ENCODE measurements at regions not wholly inside any gene's neighbourhood (a gene's known extent, or its start where the extent isn't known, plus 50 kb on each side); places are given as distances from the start of the nearest gene placed in this dataset.

GRCh38 chr18:43634994-43635393, 357.7 kb upstream of the SYT4 start:
- DNase-seq (ENCODE audit: low read depth in 6 of 9, low spot score in 9 of 9), result no peak
- WGBS, result 90% methylated on average over 2 of the region's 2 CpGs
- Histone ChIP-seq H3K9me3 (ENCODE audit: control insufficient read depth in 2 of 2, insufficient read depth in 1 of 2, low read length in 1 of 2) (no peaks in the 10 kb centered on the region), H3K4me1 (ENCODE audit: control insufficient read depth in 2 of 2, insufficient read depth in 2 of 2, low read length in 2 of 2) (no peaks in the 10 kb centered on the region), H3K36me3 (ENCODE audit: control insufficient read depth in 2 of 2, insufficient read depth in 2 of 2, low read length in 1 of 2) (no peaks in the 10 kb centered on the region), H3K27me3 (ENCODE audit: control insufficient read depth in 2 of 2, insufficient read depth in 1 of 2, low read length in 1 of 2) (no peaks in the 10 kb centered on the region), H3K4me3 (ENCODE audit: low read length in 2 of 2) (no peak overlapping the region), H3K27ac (ENCODE audit: low read depth in 1 of 2, low read length in 1 of 2) (no peak overlapping the region)

GRCh38 chr18:43635397-43635796, 358.1 kb upstream of the SYT4 start:
- H3K4me1 ChIP-seq (ENCODE audit: control insufficient read depth in 2 of 2, insufficient read depth in 2 of 2, low read length in 2 of 2), result no peaks in the 10 kb centered on the region
- H3K27me3 ChIP-seq (ENCODE audit: control insufficient read depth in 2 of 2, insufficient read depth in 1 of 2, low read length in 1 of 2), result no peaks in the 10 kb centered on the region
- no peaks in the 10 kb centered on the region for H3K9me3 ChIP-seq (ENCODE audit: control insufficient read depth in 2 of 2, insufficient read depth in 1 of 2, low read length in 1 of 2)
- no peak overlapping the region for H3K27ac ChIP-seq (ENCODE audit: low read depth in 1 of 2, low read length in 1 of 2)
- no peak for DNase-seq (ENCODE audit: low read depth in 6 of 9, low spot score in 9 of 9)
- no peaks in the 10 kb centered on the region for H3K36me3 ChIP-seq (ENCODE audit: control insufficient read depth in 2 of 2, insufficient read depth in 2 of 2, low read length in 1 of 2)
- no peak overlapping the region for H3K4me3 ChIP-seq (ENCODE audit: low read length in 2 of 2)
- 99% methylated on average over 3 of the region's 3 CpGs for WGBS

- Histone ChIP-seq H3K9me3 (ENCODE audit: control insufficient read depth in 2 of 2, insufficient read depth in 1 of 2, low read length in 1 of 2) (no peaks in the 10 kb centered on the region), H3K27ac (ENCODE audit: low read depth in 1 of 2, low read length in 1 of 2) (no peak overlapping the region), H3K4me3 (ENCODE audit: low read length in 2 of 2) (no peak overlapping the region), H3K27me3 (ENCODE audit: control insufficient read depth in 2 of 2, insufficient read depth in 1 of 2, low read length in 1 of 2) (no peaks in the 10 kb centered on the region), H3K36me3 (ENCODE audit: control insufficient read depth in 2 of 2, insufficient read depth in 2 of 2, low read length in 1 of 2) (no peaks in the 10 kb centered on the region), H3K4me1 (ENCODE audit: control insufficient read depth in 2 of 2, insufficient read depth in 2 of 2, low read length in 2 of 2) (no peaks in the 10 kb centered on the region)
- no peak for DNase-seq (ENCODE audit: low read depth in 6 of 9, low spot score in 9 of 9)
- 82% methylated on average over 4 of the region's 4 CpGs for WGBS
Observed at GRCh38 chr18:43642727-43643330, 365.5 kb upstream of the SYT4 start.

GRCh38 chr18:43648002-43648401, 370.7 kb upstream of the SYT4 start:
- Histone ChIP-seq H3K27ac (ENCODE audit: low read depth in 1 of 2, low read length in 1 of 2) (no peak overlapping the region), H3K4me3 (ENCODE audit: low read length in 2 of 2) (no peak overlapping the region), H3K9me3 (ENCODE audit: control insufficient read depth in 2 of 2, insufficient read depth in 1 of 2, low read length in 1 of 2) (no peaks in the 10 kb centered on the region), H3K36me3 (ENCODE audit: control insufficient read depth in 2 of 2, insufficient read depth in 2 of 2, low read length in 1 of 2) (no peaks in the 10 kb centered on the region), H3K4me1 (ENCODE audit: control insufficient read depth in 2 of 2, insufficient read depth in 2 of 2, low read length in 2 of 2) (no peaks in the 10 kb centered on the region), H3K27me3 (ENCODE audit: control insufficient read depth in 2 of 2, insufficient read depth in 1 of 2, low read length in 1 of 2) (no peaks in the 10 kb centered on the region)
- WGBS, result 98% methylated on average over 2 of the region's 2 CpGs
- DNase-seq (ENCODE audit: low read depth in 6 of 9, low spot score in 9 of 9), result no peak

- Histone ChIP-seq H3K9me3 (ENCODE audit: control insufficient read depth in 2 of 2, insufficient read depth in 1 of 2, low read length in 1 of 2) (no peaks in the 10 kb centered on the region), H3K27ac (ENCODE audit: low read depth in 1 of 2, low read length in 1 of 2) (no peak overlapping the region), H3K4me3 (ENCODE audit: low read length in 2 of 2) (no peak overlapping the region), H3K27me3 (ENCODE audit: control insufficient read depth in 2 of 2, insufficient read depth in 1 of 2, low read length in 1 of 2) (no peaks in the 10 kb centered on the region), H3K4me1 (ENCODE audit: control insufficient read depth in 2 of 2, insufficient read depth in 2 of 2, low read length in 2 of 2) (no peaks in the 10 kb centered on the region), H3K36me3 (ENCODE audit: control insufficient read depth in 2 of 2, insufficient read depth in 2 of 2, low read length in 1 of 2) (no peaks in the 10 kb centered on the region)
- 66% methylated on average over 1 of the region's 1 CpG for WGBS
- no peak for DNase-seq (ENCODE audit: low read depth in 6 of 9, low spot score in 9 of 9)
Observed at GRCh38 chr18:43649649-43650357, 372.5 kb upstream of the SYT4 start.

GRCh38 chr18:43650426-43650825, 373.1 kb upstream of the SYT4 start:
- DNase-seq (ENCODE audit: low read depth in 6 of 9, low spot score in 9 of 9), result no peak
- Histone ChIP-seq H3K27ac (ENCODE audit: low read depth in 1 of 2, low read length in 1 of 2) (no peak overlapping the region), H3K9me3 (ENCODE audit: control insufficient read depth in 2 of 2, insufficient read depth in 1 of 2, low read length in 1 of 2) (no peaks in the 10 kb centered on the region), H3K4me3 (ENCODE audit: low read length in 2 of 2) (no peak overlapping the region), H3K36me3 (ENCODE audit: control insufficient read depth in 2 of 2, insufficient read depth in 2 of 2, low read length in 1 of 2) (no peaks in the 10 kb centered on the region), H3K27me3 (ENCODE audit: control insufficient read depth in 2 of 2, insufficient read depth in 1 of 2, low read length in 1 of 2) (no peaks in the 10 kb centered on the region), H3K4me1 (ENCODE audit: control insufficient read depth in 2 of 2, insufficient read depth in 2 of 2, low read length in 2 of 2) (no peaks in the 10 kb centered on the region)
- 91% methylated on average over 2 of the region's 2 CpGs for WGBS

GRCh38 chr18:43651057-43651456, 373.8 kb upstream of the SYT4 start:
- Histone ChIP-seq H3K4me3 (ENCODE audit: low read length in 2 of 2) (no peak overlapping the region), H3K27ac (ENCODE audit: low read depth in 1 of 2, low read length in 1 of 2) (no peak overlapping the region), H3K9me3 (ENCODE audit: control insufficient read depth in 2 of 2, insufficient read depth in 1 of 2, low read length in 1 of 2) (no peaks in the 10 kb centered on the region), H3K4me1 (ENCODE audit: control insufficient read depth in 2 of 2, insufficient read depth in 2 of 2, low read length in 2 of 2) (no peaks in the 10 kb centered on the region), H3K36me3 (ENCODE audit: control insufficient read depth in 2 of 2, insufficient read depth in 2 of 2, low read length in 1 of 2) (no peaks in the 10 kb centered on the region), H3K27me3 (ENCODE audit: control insufficient read depth in 2 of 2, insufficient read depth in 1 of 2, low read length in 1 of 2) (no peaks in the 10 kb centered on the region)
- WGBS, result 87% methylated on average over 2 of the region's 2 CpGs
- DNase-seq (ENCODE audit: low read depth in 6 of 9, low spot score in 9 of 9), result no peak

GRCh38 chr18:43656547-43656946, 379.3 kb upstream of the SYT4 start:
- WGBS, result 93% methylated on average over 2 of the region's 2 CpGs
- Histone ChIP-seq H3K4me3 (ENCODE audit: low read length in 2 of 2) (no peak overlapping the region), H3K27ac (ENCODE audit: low read depth in 1 of 2, low read length in 1 of 2) (no peak overlapping the region), H3K36me3 (ENCODE audit: control insufficient read depth in 2 of 2, insufficient read depth in 2 of 2, low read length in 1 of 2) (no peaks in the 10 kb centered on the region), H3K9me3 (ENCODE audit: control insufficient read depth in 2 of 2, insufficient read depth in 1 of 2, low read length in 1 of 2) (no peaks in the 10 kb centered on the region), H3K27me3 (ENCODE audit: control insufficient read depth in 2 of 2, insufficient read depth in 1 of 2, low read length in 1 of 2) (no peaks in the 10 kb centered on the region), H3K4me1 (ENCODE audit: control insufficient read depth in 2 of 2, insufficient read depth in 2 of 2, low read length in 2 of 2) (no peaks in the 10 kb centered on the region)
- no peak for DNase-seq (ENCODE audit: low read depth in 6 of 9, low spot score in 9 of 9)

GRCh38 chr18:43661570-43661969, 384.3 kb upstream of the SYT4 start:
- H3K36me3 ChIP-seq (ENCODE audit: control insufficient read depth in 2 of 2, insufficient read depth in 2 of 2, low read length in 1 of 2), result no peaks in the 10 kb centered on the region

More at GRCh38 chr18:43661570-43661969, 384.3 kb upstream of the SYT4 start:
- no peak overlapping the region for H3K4me3 ChIP-seq (ENCODE audit: low read length in 2 of 2)
- no peaks in the 10 kb centered on the region for H3K27me3 ChIP-seq (ENCODE audit: control insufficient read depth in 2 of 2, insufficient read depth in 1 of 2, low read length in 1 of 2)
- no peaks in the 10 kb centered on the region for H3K4me1 ChIP-seq (ENCODE audit: control insufficient read depth in 2 of 2, insufficient read depth in 2 of 2, low read length in 2 of 2)
- peak; percentile 7 to 52 (median 13) for DNase-seq (ENCODE audit: low read depth in 6 of 9, low spot score in 9 of 9)
- H3K9me3 ChIP-seq (ENCODE audit: control insufficient read depth in 2 of 2, insufficient read depth in 1 of 2, low read length in 1 of 2), result no peaks in the 10 kb centered on the region
- WGBS, result 61% methylated on average over 2 of the region's 2 CpGs
- no peak overlapping the region for H3K27ac ChIP-seq (ENCODE audit: low read depth in 1 of 2, low read length in 1 of 2)
